ENCODE measurements at regions not wholly inside any gene's neighbourhood (a gene's known extent, or its start where the extent isn't known, plus 50 kb on each side); places are given as distances from the start of the nearest gene placed in this dataset.
A peak's percentile ranks its signal among the peaks of the same experiment; 100 is the strongest.

GRCh38 chr6:26258212-26258977 is 106.6 kb upstream of the BTN3A2 start:
- no peak for DNase-seq (ENCODE audit: low read depth)
- H3K4me3 ChIP-seq (ENCODE audit: low read depth, low read length): no peak overlapping the region
- peak; percentile 3 for TF ChIP-seq CTCF (IDR thresholded peaks at IDR 0.05; ENCODE audit: insufficient read depth, low read length)

GRCh38 chr6:26260110-26260637 is 104.8 kb upstream of the BTN3A2 start:
- no peak overlapping the region for H3K4me3 ChIP-seq (ENCODE audit: low read depth, low read length)
- no peak for TF ChIP-seq CTCF (IDR thresholded peaks at IDR 0.05; ENCODE audit: insufficient read depth, low read length)
- DNase-seq (ENCODE audit: low read depth): no peak

GRCh38 chr6:26260725-26261490 is 104.1 kb upstream of the BTN3A2 start:
- TF ChIP-seq CTCF (IDR thresholded peaks at IDR 0.05; ENCODE audit: insufficient read depth, low read length): no peak
- DNase-seq (ENCODE audit: low read depth): no peak

GRCh38 chr6:26264547-26264946 is 100.5 kb upstream of the BTN3A2 start:
- no peak for TF ChIP-seq CTCF (IDR thresholded peaks at IDR 0.05; ENCODE audit: insufficient read depth, low read length)
- DNase-seq (ENCODE audit: low read depth): no peak
- no peak overlapping the region for H3K4me3 ChIP-seq (ENCODE audit: low read depth, low read length)

More at GRCh38 chr6:26260725-26261490, 104.1 kb upstream of the BTN3A2 start:
- no peak overlapping the region for H3K4me3 ChIP-seq (ENCODE audit: low read depth, low read length)

- no peak for TF ChIP-seq CTCF (IDR thresholded peaks at IDR 0.05; ENCODE audit: insufficient read depth, low read length)
- DNase-seq (ENCODE audit: low read depth): no peak
- no peak overlapping the region for H3K4me3 ChIP-seq (ENCODE audit: low read depth, low read length)
Observed at GRCh38 chr6:26267083-26267589, 97.9 kb upstream of the BTN3A2 start.

GRCh38 chr6:26268659-26269402 is 96.2 kb upstream of the BTN3A2 start:
- no peak for TF ChIP-seq CTCF (IDR thresholded peaks at IDR 0.05; ENCODE audit: insufficient read depth, low read length)
- H3K4me3 ChIP-seq (ENCODE audit: low read depth, low read length): no peak overlapping the region
- peak; percentile 19 for DNase-seq (ENCODE audit: low read depth)
